Effector memory CD8-positive, alpha-beta T cell (primary cell): ENCODE measurements at regions not wholly inside any gene's neighbourhood (a gene's known extent, or its start where the extent isn't known, plus 50 kb on each side); places are given as distances from the start of the nearest gene placed in this dataset.
"Not testable (repeated sequence)": the region's sequence is repeated elsewhere in the genome, so short reads cannot be mapped to it uniquely, and the experiment has no call there.

Experiments
- ATAC-seq: fragments of 150-1000 bp; cut with Tn5 transposase; replicated peaks from 2 replicates; pipeline ENCODE4 v1.10.0; 2021; ENCODE audit warnings: mild to moderate bottlenecking, moderate library complexity
- DNase-seq, 3 experiments: peaks; one replicate each; pipeline ENCODE4 v3.0.0; 2021
- H3K27ac Mint-ChIP-seq, 2 donors: one replicate each; pipeline ENCODE4 v1.8.0; 2022; ENCODE audit warnings: mild to moderate bottlenecking in 2 of 2, mixed read lengths in 2 of 2, moderate library complexity in 2 of 2
- H3K27me3 Mint-ChIP-seq, 2 donors: one replicate each; pipeline ENCODE4 v1.8.0; 2022; ENCODE audit warnings: mixed read lengths in 2 of 2
- H3K36me3 Mint-ChIP-seq: one replicate; pipeline ENCODE4 v1.8.0; 2022; ENCODE audit warnings: mild to moderate bottlenecking, moderate library complexity, mixed read lengths; ENCODE audit not compliant: insufficient read depth
- H3K4me1 Mint-ChIP-seq, 2 donors: one replicate each; pipeline ENCODE4 v1.8.0; 2022; ENCODE audit warnings: low read depth in 2 of 2, mixed read lengths in 2 of 2
- H3K4me3 Mint-ChIP-seq, 2 donors: one replicate each; pipeline ENCODE4 v1.8.0; 2022; ENCODE audit warnings: mild to moderate bottlenecking in 2 of 2, mixed read lengths in 2 of 2, moderate library complexity in 2 of 2
- H3K9me3 Mint-ChIP-seq, 2 donors: one replicate each; pipeline ENCODE4 v1.8.0; 2022; ENCODE audit warnings: mixed read lengths in 2 of 2

DNA sequence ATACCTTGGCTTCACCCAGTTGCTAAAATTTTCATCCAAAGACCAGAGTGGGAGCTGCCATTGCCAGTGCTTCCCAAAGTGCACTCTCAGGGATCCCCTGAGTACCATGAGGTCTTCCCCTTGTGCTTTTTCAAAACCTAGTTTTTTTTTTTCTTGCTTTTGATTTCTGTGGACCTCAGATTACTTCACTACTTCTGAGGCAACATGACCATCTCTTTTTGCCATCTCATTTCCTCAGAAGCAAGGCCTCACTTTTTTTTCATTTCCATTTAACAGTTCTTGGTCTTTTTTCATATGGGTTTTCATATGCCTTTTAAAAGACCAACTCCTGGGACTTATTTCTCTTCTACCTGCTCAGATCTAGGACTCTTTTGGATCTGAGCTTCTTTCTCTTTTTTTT lies 64.1 kb upstream of the MMS22L start:
- DNase-seq (no peak), ATAC-seq (no peak)
- Mint-ChIP-seq H3K4me3 (no peak overlapping the region), H3K4me1 (no peaks in the 10 kb centered on the region), H3K27ac (no peak overlapping the region), H3K27me3 (peaks cover 0 to 7% of the 10 kb centered on the region in 2 donors), H3K36me3 (no peaks in the 10 kb centered on the region), H3K9me3 (no peaks in the 10 kb centered on the region)

DNA sequence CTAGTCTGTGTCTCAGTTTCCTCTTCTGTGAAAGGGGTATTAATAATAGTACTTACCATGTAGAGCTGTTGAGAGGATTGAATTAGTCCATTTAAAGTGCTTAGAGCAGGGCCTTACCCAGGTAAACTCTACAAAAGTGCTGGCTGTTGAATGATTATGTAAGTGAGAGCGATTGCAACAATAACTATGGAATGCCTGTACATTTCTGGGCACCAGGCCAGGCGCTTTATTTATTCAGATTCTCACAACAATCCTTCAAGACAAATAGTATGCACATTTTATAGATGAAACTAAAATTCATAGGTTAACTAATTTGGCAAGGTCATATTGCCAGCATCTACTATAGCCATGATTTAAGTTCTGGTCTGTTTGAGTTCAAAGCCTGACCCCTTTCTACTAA lies 78.3 kb upstream of the MMS22L start:
- Mint-ChIP-seq H3K27ac (no peak overlapping the region), H3K9me3 (no peaks in the 10 kb centered on the region), H3K4me3 (no peak overlapping the region), H3K27me3 (peaks cover 18 to 25% of the 10 kb centered on the region in 2 donors), H3K36me3 (no peaks in the 10 kb centered on the region), H3K4me1 (no peaks in the 10 kb centered on the region)
- ATAC-seq = no peak
- DNase-seq = no peak

DNA sequence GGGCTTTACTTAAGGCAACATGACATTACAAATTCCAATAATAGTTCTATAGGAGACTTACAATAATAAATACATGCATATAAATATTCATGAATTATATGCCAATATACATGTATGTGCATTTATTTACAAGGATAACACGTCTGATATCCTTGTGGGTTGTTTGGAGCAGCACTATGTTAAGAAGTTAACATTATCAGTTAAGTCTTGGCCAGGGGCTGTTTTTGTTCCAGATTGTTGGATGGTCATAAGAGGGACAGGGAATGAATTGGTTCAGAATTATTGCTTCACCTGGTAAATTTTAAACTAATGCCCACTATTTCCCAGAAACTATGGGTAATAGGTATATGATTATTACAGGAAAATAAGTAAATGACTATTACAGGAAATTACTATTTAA lies 81.3 kb upstream of the MMS22L start:
- Mint-ChIP-seq H3K36me3 (no peaks in the 10 kb centered on the region), H3K9me3 (no peaks in the 10 kb centered on the region)
- ATAC-seq = no peak

DNA sequence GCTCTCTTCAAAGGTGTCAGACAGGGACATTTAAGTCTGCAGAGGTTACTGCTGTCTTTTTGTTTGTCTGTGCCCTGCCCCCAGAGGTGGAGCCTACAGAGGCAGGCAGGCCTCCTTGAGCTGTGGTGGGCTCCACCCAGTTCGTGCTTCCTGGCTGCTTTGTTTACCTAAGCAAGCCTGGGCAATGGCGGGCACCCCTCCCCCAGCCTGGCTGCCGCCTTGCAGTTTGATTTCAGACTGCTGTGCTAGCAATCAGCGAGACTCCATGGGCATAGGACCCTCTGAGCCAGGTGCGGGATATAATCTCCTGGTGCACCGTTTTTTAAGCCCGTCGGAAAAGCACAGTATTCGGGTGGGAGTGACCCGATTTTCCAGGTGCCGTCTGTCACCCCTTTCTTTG lies 99.1 kb upstream of the MMS22L start:
- H3K27ac Mint-ChIP-seq, H3K4me1 Mint-ChIP-seq, H3K36me3 Mint-ChIP-seq, ATAC-seq, H3K9me3 Mint-ChIP-seq, DNase-seq: not testable (repeated sequence)
- peaks cover 7 to 22% of the 10 kb centered on the region in 2 donors for H3K27me3 Mint-ChIP-seq
- peak overlapping the region in 1 of 2 donors; percentile 21 for H3K4me3 Mint-ChIP-seq

More for the DNA sequence above, 81.3 kb upstream of the MMS22L start:
- peaks cover 12 to 15% of the 10 kb centered on the region in 2 donors for H3K27me3 Mint-ChIP-seq
- no peak for DNase-seq
- no peak overlapping the region for H3K27ac Mint-ChIP-seq
- no peak overlapping the region for H3K4me3 Mint-ChIP-seq
- H3K4me1 Mint-ChIP-seq = no peaks in the 10 kb centered on the region

DNA sequence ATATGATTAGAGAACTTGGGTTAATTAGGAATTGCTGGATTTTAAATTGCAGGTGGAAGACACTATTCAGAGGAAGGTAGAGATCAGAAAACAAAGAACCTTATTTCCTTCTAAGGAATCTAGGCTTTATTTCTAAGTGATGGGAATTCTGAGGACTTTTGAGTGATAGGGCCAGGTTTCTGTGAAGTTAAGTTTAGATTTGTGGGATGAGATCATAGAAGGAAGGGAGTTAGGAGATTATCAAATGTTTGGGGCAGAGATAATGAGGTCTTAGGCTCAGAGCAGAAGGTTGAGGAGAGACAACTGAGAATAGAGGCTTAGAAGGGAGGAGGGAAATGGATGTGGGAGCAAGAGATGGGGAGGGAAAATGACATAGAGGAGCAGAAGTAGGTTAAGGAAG lies 109.7 kb upstream of the MMS22L start:
- no peak for DNase-seq
- Mint-ChIP-seq H3K4me3 (no peak overlapping the region), H3K4me1 (no peaks in the 10 kb centered on the region), H3K36me3 (no peaks in the 10 kb centered on the region), H3K27me3 (peaks cover 23 to 27% of the 10 kb centered on the region in 2 donors), H3K27ac (no peak overlapping the region), H3K9me3 (no peaks in the 10 kb centered on the region)
- ATAC-seq = no peak

DNA sequence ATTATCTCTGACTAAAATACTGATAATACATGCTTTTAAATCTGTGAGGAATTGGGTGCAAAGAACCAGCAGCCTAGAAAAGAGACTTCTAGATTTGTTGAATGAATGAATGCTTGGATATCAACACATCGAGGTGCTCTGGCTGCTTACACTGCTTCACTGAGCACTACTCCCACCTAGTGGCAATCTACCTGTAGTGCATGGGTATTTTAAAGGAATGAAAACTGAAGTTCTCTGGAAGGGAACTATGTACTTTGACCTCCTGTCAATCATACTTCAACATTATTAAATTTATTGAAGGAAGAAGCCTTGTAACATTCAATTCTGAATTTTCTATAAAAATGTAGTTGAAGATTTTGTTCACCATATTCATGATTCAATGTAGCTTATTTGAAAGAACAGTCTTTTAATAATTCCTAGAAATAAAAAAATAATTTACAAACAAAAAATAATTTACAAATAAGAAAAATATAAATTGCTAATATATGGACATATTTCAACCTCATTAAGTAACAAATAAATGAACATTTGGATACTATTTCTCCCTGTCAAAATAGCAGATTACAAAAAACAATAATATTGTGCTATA lies 111.2 kb upstream of the MMS22L start:
- H3K4me3 Mint-ChIP-seq = no peak overlapping the region
- ATAC-seq = peak; percentile 79
- H3K4me1 Mint-ChIP-seq = no peaks in the 10 kb centered on the region
- peaks cover 19 to 24% of the 10 kb centered on the region in 2 donors for H3K27me3 Mint-ChIP-seq
- H3K9me3 Mint-ChIP-seq = no peaks in the 10 kb centered on the region
- H3K27ac Mint-ChIP-seq = no peak overlapping the region
- no peaks in the 10 kb centered on the region for H3K36me3 Mint-ChIP-seq
- DNase-seq = peak; percentile 30 to 44 (median 40)

DNA sequence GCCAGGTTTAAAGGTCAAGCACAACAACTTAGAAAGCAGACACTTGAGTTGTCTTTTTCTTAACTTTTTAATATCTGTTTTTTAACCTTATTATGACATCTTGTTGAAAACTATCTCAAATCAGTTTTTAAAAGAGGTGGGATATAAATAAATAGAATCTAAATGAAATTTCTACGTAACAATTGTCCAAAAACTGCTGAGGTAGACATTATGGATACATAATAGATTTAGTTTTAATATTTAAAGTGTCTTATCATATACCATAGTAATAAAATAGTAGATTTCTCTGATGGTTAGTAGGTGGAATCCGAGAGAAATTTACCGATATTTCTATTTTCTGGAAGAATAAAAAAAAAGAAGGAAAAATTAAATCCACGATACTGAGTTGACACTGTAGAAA lies 113.9 kb upstream of the MMS22L start:
- Mint-ChIP-seq H3K4me1 (no peaks in the 10 kb centered on the region), H3K9me3 (no peaks in the 10 kb centered on the region), H3K4me3 (no peak overlapping the region), H3K27me3 (peaks cover 0 to 11% of the 10 kb centered on the region in 2 donors), H3K27ac (no peak overlapping the region), H3K36me3 (no peaks in the 10 kb centered on the region)
- ATAC-seq (no peak), DNase-seq (no peak)

DNA sequence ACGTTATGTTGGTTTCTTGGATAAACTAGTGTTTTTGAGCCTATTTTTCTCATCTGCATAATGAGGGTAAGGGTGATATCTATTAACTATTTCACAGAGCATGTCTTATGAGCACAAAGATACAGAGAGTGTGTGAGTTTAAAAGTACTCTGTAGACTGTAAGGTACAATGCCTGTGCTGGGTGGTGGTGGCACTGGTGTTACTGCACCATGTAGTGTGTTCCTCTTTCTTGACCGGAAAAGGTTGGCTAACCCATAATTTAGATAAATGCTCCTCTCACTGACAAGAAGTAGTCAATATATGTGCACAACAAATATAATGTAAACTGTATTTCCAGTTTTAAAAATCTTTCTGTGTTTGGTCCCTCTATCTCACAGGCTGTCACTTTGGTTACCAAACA lies 116.2 kb upstream of the MMS22L start:
- no peaks in the 10 kb centered on the region for H3K9me3 Mint-ChIP-seq
- DNase-seq = no peak
- H3K27me3 Mint-ChIP-seq = peaks cover 0 to 4% of the 10 kb centered on the region in 2 donors
- no peaks in the 10 kb centered on the region for H3K4me1 Mint-ChIP-seq
- ATAC-seq = no peak
- no peak overlapping the region for H3K4me3 Mint-ChIP-seq
- H3K27ac Mint-ChIP-seq = no peak overlapping the region
- no peaks in the 10 kb centered on the region for H3K36me3 Mint-ChIP-seq

DNA sequence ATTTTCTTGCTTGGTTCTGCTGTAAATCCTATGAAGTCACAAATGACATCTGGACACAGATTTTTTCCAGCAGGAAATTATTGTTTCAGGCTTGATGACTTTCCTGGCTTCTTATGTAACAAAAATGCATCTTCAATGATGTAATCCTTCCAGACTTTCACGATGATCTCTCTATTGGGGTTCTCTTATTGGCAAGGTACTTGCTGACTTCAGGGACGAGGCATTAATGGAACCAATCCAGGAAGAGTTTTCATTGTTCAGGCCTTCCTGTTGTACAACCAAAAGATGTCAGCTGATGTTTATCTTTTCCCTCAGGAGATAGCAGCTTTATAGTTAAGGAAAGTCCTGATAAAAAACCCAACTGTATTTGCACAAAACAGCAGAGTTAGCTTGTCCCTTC lies 118.5 kb upstream of the MMS22L start:
- H3K4me1 Mint-ChIP-seq = no peaks in the 10 kb centered on the region
- no peaks in the 10 kb centered on the region for H3K9me3 Mint-ChIP-seq
- no peaks in the 10 kb centered on the region for H3K27me3 Mint-ChIP-seq
- H3K36me3 Mint-ChIP-seq = no peaks in the 10 kb centered on the region
- ATAC-seq = no peak
- no peak overlapping the region for H3K27ac Mint-ChIP-seq
- DNase-seq = no peak
- no peak overlapping the region for H3K4me3 Mint-ChIP-seq

DNA sequence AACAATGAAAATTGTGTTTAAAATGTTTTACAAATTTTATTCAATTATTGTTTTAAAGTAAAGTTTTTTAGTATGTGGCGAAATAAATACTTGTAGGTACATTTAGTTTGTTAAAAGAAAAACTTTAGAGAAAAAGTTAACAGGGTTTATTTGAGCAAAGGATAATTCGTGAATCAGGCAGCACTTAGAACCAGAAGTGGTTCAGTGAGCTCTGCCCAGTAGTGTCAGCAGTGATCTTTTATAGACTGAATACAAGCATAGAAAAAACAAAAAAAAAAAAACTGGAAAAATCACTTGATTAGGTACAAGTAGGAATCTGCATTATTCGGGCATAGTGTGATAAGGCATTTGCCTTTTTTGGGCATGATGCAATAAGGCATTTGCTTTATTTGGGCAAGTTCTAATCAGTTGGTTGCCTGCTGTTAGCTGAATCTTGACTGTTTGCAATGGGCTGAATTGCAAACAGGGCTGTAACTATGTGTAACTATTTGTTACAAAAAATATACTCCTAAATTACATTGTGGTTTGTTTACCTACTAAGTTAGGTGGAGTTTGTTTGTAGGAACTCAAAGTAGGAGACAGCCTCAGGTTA lies 122.9 kb upstream of the MMS22L start:
- Mint-ChIP-seq H3K36me3 (no peaks in the 10 kb centered on the region), H3K27ac (no peak overlapping the region), H3K27me3 (peaks cover 9 to 12% of the 10 kb centered on the region in 2 donors), H3K9me3 (no peaks in the 10 kb centered on the region), H3K4me3 (no peak overlapping the region), H3K4me1 (no peaks in the 10 kb centered on the region)
- DNase-seq (no peak), ATAC-seq (no peak)

DNA sequence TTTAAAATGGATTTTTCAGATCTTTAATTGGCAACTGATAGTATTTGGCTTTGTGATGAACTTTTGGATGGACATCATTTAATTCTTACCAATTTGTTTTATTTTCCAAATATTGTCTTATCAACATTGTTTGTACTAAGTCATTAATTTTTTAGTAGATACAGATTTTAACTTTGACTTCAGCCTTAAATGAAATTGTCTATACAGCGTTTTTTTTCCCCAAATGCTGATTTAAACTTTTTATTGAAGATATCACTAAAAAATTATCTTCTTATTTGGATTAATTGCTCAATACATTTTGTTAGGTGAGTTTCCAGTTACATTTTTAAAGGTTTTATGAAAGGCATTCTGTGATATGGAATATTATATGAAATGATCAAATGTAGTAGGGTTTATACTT lies 123.6 kb upstream of the MMS22L start:
- Mint-ChIP-seq H3K27me3 (peaks cover 9 to 12% of the 10 kb centered on the region in 2 donors), H3K9me3 (no peaks in the 10 kb centered on the region), H3K27ac (no peak overlapping the region), H3K4me3 (no peak overlapping the region), H3K36me3 (no peaks in the 10 kb centered on the region), H3K4me1 (no peaks in the 10 kb centered on the region)
- ATAC-seq = no peak
- DNase-seq = no peak

DNA sequence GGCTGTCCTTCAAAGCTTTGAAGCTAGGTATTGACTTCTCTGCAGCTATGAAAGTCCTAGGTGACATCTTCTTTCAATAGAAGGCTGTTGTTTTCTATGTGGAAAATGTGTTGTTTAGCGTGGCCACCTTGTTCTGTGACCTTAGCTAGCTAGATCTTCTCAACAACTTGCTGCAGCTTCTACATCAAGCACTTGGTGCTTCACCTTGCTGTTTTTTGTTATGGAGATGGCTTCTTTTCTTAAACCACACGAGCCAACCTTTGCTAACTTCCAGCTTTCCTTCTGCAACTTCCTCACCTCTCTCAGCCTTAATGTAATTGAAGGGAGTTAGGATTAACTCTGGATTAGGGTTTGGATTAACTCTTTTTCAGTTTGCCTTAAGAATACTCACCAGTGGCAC lies 128.6 kb upstream of the MMS22L start:
- Mint-ChIP-seq H3K9me3 (no peaks in the 10 kb centered on the region), H3K36me3 (no peaks in the 10 kb centered on the region), H3K4me1 (no peaks in the 10 kb centered on the region), H3K4me3 (no peak overlapping the region), H3K27me3 (peaks cover 9 to 12% of the 10 kb centered on the region in 2 donors), H3K27ac (no peak overlapping the region)
- ATAC-seq (no peak), DNase-seq (no peak)

DNA sequence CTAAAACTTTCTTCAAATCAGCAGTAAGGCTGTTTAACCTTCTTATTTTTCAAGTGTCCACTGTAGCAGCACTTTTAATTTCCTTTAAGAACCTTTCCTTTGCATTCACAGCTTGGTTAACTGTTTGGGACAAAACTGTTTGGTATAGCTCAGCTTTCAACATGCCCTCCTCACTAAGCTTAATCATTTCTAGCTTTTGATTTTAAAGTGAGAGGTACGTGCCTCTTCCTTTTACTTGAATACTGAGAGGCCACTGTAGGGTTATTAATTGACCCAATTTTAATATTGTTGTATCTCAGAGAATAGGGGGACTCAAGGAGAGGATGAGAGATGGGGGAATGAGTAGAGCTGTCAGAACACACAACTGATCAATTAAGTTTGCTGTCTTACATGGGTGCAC lies 129.5 kb upstream of the MMS22L start:
- H3K9me3 Mint-ChIP-seq = no peaks in the 10 kb centered on the region
- no peak overlapping the region for H3K27ac Mint-ChIP-seq
- H3K4me1 Mint-ChIP-seq = no peaks in the 10 kb centered on the region
- H3K27me3 Mint-ChIP-seq = peaks cover 9 to 10% of the 10 kb centered on the region in 2 donors
- ATAC-seq (no peak), DNase-seq (no peak)
- H3K36me3 Mint-ChIP-seq = no peaks in the 10 kb centered on the region
- H3K4me3 Mint-ChIP-seq = no peak overlapping the region

DNA sequence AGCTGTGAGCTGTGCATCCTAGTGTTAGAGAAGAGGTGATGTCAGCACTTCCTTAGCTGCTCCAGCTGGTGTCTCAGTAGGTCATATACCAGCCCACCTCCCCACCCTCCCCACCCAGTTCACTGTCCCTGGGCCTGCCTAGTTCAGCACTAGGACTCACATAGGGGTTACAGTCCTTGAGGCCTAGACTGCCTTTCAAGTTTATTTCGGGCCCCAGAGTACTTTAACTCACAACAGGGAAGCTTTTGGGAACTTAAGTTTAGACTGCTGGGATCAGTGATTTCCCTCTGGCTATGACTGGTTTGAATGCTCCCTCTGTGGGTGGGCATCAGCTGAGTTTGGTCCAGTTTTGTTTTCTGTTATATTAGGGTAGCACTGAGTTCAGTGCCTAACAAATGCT lies 139.2 kb upstream of the MMS22L start:
- no peak for ATAC-seq
- peaks cover 0 to 2% of the 10 kb centered on the region in 2 donors for H3K9me3 Mint-ChIP-seq
- no peak overlapping the region for H3K4me3 Mint-ChIP-seq
- H3K27ac Mint-ChIP-seq = no peak overlapping the region
- no peaks in the 10 kb centered on the region for H3K36me3 Mint-ChIP-seq
- no peak for DNase-seq
- H3K4me1 Mint-ChIP-seq = no peaks in the 10 kb centered on the region
- peaks cover 0 to 6% of the 10 kb centered on the region in 2 donors for H3K27me3 Mint-ChIP-seq
